WTC11 (cell line): ENCODE measurements at regions not wholly inside any gene's neighbourhood (a gene's known extent, or its start where the extent isn't known, plus 50 kb on each side); places are given as distances from the start of the nearest gene placed in this dataset.

Experiments
- ATAC-seq: fragments of 200-7000 bp; cut with Tn5 transposase; 2 replicates; pipeline ENCODE4 v1.10.0; 2021; ENCODE audit warnings: mild to moderate bottlenecking, moderate library complexity
- CTCF ChIA-PET: fragments of 300-600 bp; sonication (Branson Sonifier 250); formaldehyde crosslinking; loops from one replicate; lab custom pipeline; 2021; ENCODE audit warnings: antibody characterized with exemption; lab: Charles Lee
- POLR2A ChIA-PET: fragments of 350-600 bp; sonication (Branson Sonifier 250); formaldehyde crosslinking; loops from one replicate; lab custom pipeline; 2021; ENCODE audit warnings: antibody characterized with exemption; lab: Charles Lee
- DNase-seq: peaks from one replicate; pipeline ENCODE4 v3.0.0; 2021; ENCODE audit warnings: low spot score
- H3K27ac Mint-ChIP-seq: 2 replicates; pipeline ENCODE4 v1.8.0; 2021; ENCODE audit warnings: mixed read lengths
- H3K27me3 Mint-ChIP-seq: 2 replicates; pipeline ENCODE4 v1.8.0; 2021; ENCODE audit warnings: low read depth, mild to moderate bottlenecking, moderate library complexity, mixed read lengths
- H3K36me3 Mint-ChIP-seq: 2 replicates; pipeline ENCODE4 v1.8.0; 2021; ENCODE audit warnings: mixed read lengths
- H3K4me1 Mint-ChIP-seq: 2 replicates; pipeline ENCODE4 v1.8.0; 2022; ENCODE audit warnings: mixed read lengths
- H3K4me3 Mint-ChIP-seq: 2 replicates; pipeline ENCODE4 v1.8.0; 2021; ENCODE audit warnings: mild to moderate bottlenecking, moderate library complexity, mixed read lengths
- H3K9me3 Mint-ChIP-seq: 2 replicates; pipeline ENCODE4 v1.8.0; 2021; ENCODE audit warnings: mixed read lengths
- ATF1 ChIP-seq: sonication (generic); formaldehyde crosslinking; IDR thresholded peaks from 2 replicates; pipeline ENCODE4 v1.8.1; 2023; ENCODE audit warnings: mild to moderate bottlenecking, moderate library complexity, missing genetic modification reagents
- ATF3 ChIP-seq: sonication (generic); formaldehyde crosslinking; conservative IDR thresholded peaks from 2 replicates; pipeline ENCODE4 v1.8.1; 2022; ENCODE audit warnings: mild to moderate bottlenecking, missing genetic modification reagents
- CBFB ChIP-seq: sonication (generic); formaldehyde crosslinking; IDR thresholded peaks from 2 replicates; pipeline ENCODE4 v1.8.1; 2022; ENCODE audit warnings: mild to moderate bottlenecking, low read depth, missing genetic modification reagents
- EMX1 ChIP-seq: fragments of 250-450 bp; sonication (Bioruptor Pico); IDR thresholded peaks from 2 replicates; pipeline ENCODE4 v1.8.0; 2021; ENCODE audit warnings: mild to moderate bottlenecking
- FOXP1 ChIP-seq: sonication (generic); formaldehyde crosslinking; IDR thresholded peaks from 2 replicates; pipeline ENCODE4 v1.8.0; 2022; ENCODE audit warnings: missing genetic modification reagents, mild to moderate bottlenecking, moderate library complexity, borderline replicate concordance
- GRHL2 ChIP-seq: fragments of 250-450 bp; sonication (Bioruptor Pico); IDR thresholded peaks from 2 replicates; pipeline ENCODE4 v1.8.0; 2022; ENCODE audit warnings: mild to moderate bottlenecking, moderate library complexity; ENCODE audit not compliant: insufficient replicate concordance, severe bottlenecking
- GTF2I ChIP-seq: fragments of 250-450 bp; sonication (Bioruptor Pico); conservative IDR thresholded peaks from 2 replicates; pipeline ENCODE4 v1.4.0; 2021; ENCODE audit warnings: mild to moderate bottlenecking
- HMGA2 ChIP-seq: fragments of 250-450 bp; sonication (Bioruptor Pico); IDR thresholded peaks from 2 replicates; pipeline ENCODE4 v1.4.0; 2021; ENCODE audit warnings: mild to moderate bottlenecking, moderate library complexity
- JAZF1 ChIP-seq: fragments of 250-450 bp; sonication (Bioruptor Pico); IDR thresholded peaks from 2 replicates; pipeline ENCODE4 v1.9.0; 2021; ENCODE audit warnings: moderate library complexity, mild to moderate bottlenecking, inconsistent platforms
- MLX ChIP-seq: sonication (generic); formaldehyde crosslinking; IDR thresholded peaks from 2 replicates; pipeline ENCODE4 v1.8.1; 2023; ENCODE audit warnings: mild to moderate bottlenecking, missing genetic modification reagents, moderate library complexity
- NFE2L1 ChIP-seq: sonication (generic); formaldehyde crosslinking; IDR thresholded peaks from 2 replicates; pipeline ENCODE4 v1.8.1; 2023; ENCODE audit warnings: missing genetic modification reagents
- RELA ChIP-seq: sonication (generic); formaldehyde crosslinking; IDR thresholded peaks from 2 replicates; pipeline ENCODE4 v1.8.1; 2022; ENCODE audit warnings: missing genetic modification reagents, mild to moderate bottlenecking, borderline replicate concordance
- SP1 ChIP-seq: sonication (generic); formaldehyde crosslinking; conservative IDR thresholded peaks from 2 replicates; pipeline ENCODE4 v1.8.1; 2022; ENCODE audit warnings: missing genetic modification reagents
- TP53 ChIP-seq: sonication (generic); formaldehyde crosslinking; IDR thresholded peaks from 2 replicates; pipeline ENCODE4 v1.8.1; 2023; ENCODE audit warnings: mild to moderate bottlenecking, missing genetic modification reagents
- TF ChIP-seq, protein P1 (sequence below): sonication (generic); formaldehyde crosslinking; IDR thresholded peaks from 2 replicates; pipeline ENCODE4 v1.8.1; 2022; ENCODE audit warnings: low read depth, mild to moderate bottlenecking, moderate library complexity, missing genetic modification reagents, borderline replicate concordance
- TF ChIP-seq, protein P2 (sequence below): sonication (generic); formaldehyde crosslinking; IDR thresholded peaks from 2 replicates; pipeline ENCODE4 v1.8.1; 2022; ENCODE audit warnings: mild to moderate bottlenecking, moderate library complexity, missing genetic modification reagents
- TF ChIP-seq, protein P3 (sequence below): sonication (generic); formaldehyde crosslinking; IDR thresholded peaks from 2 replicates; pipeline ENCODE4 v1.8.0; 2022; ENCODE audit warnings: mild to moderate bottlenecking, missing genetic modification reagents
- TF ChIP-seq, protein P4 (sequence below): sonication (generic); formaldehyde crosslinking; IDR thresholded peaks from 2 replicates; pipeline ENCODE4 v1.8.1; 2023; ENCODE audit warnings: mild to moderate bottlenecking, missing genetic modification reagents, moderate library complexity
- TF ChIP-seq, protein P5 (sequence below): sonication (generic); formaldehyde crosslinking; IDR thresholded peaks from 2 replicates; pipeline ENCODE4 v1.8.0; 2022; ENCODE audit warnings: missing genetic modification reagents
- TF ChIP-seq, protein P6 (sequence below): fragments of 250-450 bp; sonication (Bioruptor Pico); IDR thresholded peaks from 2 replicates; pipeline ENCODE4 v2.1.2; 2022; ENCODE audit warnings: mild to moderate bottlenecking, moderate library complexity
- TF ChIP-seq, protein P7 (sequence below): sonication (generic); formaldehyde crosslinking; IDR thresholded peaks from 2 replicates; pipeline ENCODE4 v1.8.1; 2023; ENCODE audit warnings: mild to moderate bottlenecking, missing genetic modification reagents

- CTCF ChIA-PET, result no interaction called here
- no peak overlapping the region for H3K4me3 Mint-ChIP-seq
Measured at GRCh38 chr1:65497256-65497830, 76.9 kb downstream of the LEPR start.

DNA sequence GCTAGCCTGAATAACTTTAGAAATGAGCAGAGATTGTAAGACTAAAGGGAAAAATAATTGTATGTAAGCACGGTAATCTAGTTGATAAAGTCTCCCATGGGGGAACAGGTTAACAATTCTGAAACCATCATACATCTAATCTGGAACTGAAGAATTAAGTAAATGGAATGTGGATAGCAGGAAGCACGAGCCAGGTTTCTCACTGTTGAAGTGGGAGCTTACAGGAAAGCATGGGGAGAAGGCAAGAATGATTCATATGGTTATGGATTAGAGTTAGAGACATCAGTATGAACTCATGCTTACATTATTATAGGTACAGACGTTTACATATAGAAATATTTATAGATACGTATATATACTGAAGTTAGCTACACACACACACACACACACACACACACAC, 83.0 kb downstream of the LEPR start:
- H3K36me3 Mint-ChIP-seq, result no peaks in the 10 kb centered on the region
- no peak overlapping the region for H3K4me3 Mint-ChIP-seq
- POLR2A ChIA-PET, result no interaction called here
- no peaks in the 10 kb centered on the region for H3K27me3 Mint-ChIP-seq
- TF ChIP-seq, protein P1, sequence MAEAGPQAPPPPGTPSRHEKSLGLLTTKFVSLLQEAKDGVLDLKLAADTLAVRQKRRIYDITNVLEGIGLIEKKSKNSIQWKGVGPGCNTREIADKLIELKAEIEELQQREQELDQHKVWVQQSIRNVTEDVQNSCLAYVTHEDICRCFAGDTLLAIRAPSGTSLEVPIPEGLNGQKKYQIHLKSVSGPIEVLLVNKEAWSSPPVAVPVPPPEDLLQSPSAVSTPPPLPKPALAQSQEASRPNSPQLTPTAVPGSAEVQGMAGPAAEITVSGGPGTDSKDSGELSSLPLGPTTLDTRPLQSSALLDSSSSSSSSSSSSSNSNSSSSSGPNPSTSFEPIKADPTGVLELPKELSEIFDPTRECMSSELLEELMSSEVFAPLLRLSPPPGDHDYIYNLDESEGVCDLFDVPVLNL (CRISPR knock-in tag), result no peak
- TF ChIP-seq RELA (no peak), ATF3 (no peak), MLX (CRISPR knock-in tag) (no peak), EMX1 (CRISPR knock-in tag) (no peak), TP53 (CRISPR knock-in tag) (no peak), GRHL2 (CRISPR knock-in tag) (no peak), ATF1 (no peak), JAZF1 (CRISPR knock-in tag) (no peak), CBFB (no peak)
- TF ChIP-seq, protein P2, sequence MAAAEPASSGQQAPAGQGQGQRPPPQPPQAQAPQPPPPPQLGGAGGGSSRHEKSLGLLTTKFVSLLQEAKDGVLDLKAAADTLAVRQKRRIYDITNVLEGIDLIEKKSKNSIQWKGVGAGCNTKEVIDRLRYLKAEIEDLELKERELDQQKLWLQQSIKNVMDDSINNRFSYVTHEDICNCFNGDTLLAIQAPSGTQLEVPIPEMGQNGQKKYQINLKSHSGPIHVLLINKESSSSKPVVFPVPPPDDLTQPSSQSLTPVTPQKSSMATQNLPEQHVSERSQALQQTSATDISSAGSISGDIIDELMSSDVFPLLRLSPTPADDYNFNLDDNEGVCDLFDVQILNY, result no peak
- TF ChIP-seq, protein P3, sequence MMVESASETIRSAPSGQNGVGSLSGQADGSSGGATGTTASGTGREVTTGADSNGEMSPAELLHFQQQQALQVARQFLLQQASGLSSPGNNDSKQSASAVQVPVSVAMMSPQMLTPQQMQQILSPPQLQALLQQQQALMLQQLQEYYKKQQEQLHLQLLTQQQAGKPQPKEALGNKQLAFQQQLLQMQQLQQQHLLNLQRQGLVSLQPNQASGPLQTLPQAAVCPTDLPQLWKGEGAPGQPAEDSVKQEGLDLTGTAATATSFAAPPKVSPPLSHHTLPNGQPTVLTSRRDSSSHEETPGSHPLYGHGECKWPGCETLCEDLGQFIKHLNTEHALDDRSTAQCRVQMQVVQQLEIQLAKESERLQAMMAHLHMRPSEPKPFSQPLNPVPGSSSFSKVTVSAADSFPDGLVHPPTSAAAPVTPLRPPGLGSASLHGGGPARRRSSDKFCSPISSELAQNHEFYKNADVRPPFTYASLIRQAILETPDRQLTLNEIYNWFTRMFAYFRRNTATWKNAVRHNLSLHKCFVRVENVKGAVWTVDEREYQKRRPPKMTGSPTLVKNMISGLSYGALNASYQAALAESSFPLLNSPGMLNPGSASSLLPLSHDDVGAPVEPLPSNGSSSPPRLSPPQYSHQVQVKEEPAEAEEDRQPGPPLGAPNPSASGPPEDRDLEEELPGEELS (CRISPR knock-in tag), result no peak
- H3K27ac Mint-ChIP-seq, result no peak overlapping the region
- H3K4me1 Mint-ChIP-seq, result no peaks in the 10 kb centered on the region
- DNase-seq (no peak), ATAC-seq (no peak)
- CTCF ChIA-PET, result no interaction called here
- no peaks in the 10 kb centered on the region for H3K9me3 Mint-ChIP-seq

More at GRCh38 chr1:65497256-65497830, 76.9 kb downstream of the LEPR start:
- Mint-ChIP-seq H3K36me3 (no peaks in the 10 kb centered on the region), H3K9me3 (no peaks in the 10 kb centered on the region), H3K4me1 (no peaks in the 10 kb centered on the region), H3K27ac (no peak overlapping the region), H3K27me3 (no peaks in the 10 kb centered on the region)
- ATAC-seq (no peak), DNase-seq (no peak)
- POLR2A ChIA-PET, result no interaction called here
- TF ChIP-seq HMGA2 (CRISPR knock-in tag) (no peak), NFE2L1 (no peak), GRHL2 (CRISPR knock-in tag) (no peak), SP1 (CRISPR knock-in tag) (no peak), GTF2I (CRISPR knock-in tag) (no peak), RELA (no peak), FOXP1 (CRISPR knock-in tag) (no peak)
- TF ChIP-seq, protein P4, sequence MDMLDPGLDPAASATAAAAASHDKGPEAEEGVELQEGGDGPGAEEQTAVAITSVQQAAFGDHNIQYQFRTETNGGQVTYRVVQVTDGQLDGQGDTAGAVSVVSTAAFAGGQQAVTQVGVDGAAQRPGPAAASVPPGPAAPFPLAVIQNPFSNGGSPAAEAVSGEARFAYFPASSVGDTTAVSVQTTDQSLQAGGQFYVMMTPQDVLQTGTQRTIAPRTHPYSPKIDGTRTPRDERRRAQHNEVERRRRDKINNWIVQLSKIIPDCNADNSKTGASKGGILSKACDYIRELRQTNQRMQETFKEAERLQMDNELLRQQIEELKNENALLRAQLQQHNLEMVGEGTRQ (CRISPR knock-in tag), result no peak
- TF ChIP-seq, protein P5, sequence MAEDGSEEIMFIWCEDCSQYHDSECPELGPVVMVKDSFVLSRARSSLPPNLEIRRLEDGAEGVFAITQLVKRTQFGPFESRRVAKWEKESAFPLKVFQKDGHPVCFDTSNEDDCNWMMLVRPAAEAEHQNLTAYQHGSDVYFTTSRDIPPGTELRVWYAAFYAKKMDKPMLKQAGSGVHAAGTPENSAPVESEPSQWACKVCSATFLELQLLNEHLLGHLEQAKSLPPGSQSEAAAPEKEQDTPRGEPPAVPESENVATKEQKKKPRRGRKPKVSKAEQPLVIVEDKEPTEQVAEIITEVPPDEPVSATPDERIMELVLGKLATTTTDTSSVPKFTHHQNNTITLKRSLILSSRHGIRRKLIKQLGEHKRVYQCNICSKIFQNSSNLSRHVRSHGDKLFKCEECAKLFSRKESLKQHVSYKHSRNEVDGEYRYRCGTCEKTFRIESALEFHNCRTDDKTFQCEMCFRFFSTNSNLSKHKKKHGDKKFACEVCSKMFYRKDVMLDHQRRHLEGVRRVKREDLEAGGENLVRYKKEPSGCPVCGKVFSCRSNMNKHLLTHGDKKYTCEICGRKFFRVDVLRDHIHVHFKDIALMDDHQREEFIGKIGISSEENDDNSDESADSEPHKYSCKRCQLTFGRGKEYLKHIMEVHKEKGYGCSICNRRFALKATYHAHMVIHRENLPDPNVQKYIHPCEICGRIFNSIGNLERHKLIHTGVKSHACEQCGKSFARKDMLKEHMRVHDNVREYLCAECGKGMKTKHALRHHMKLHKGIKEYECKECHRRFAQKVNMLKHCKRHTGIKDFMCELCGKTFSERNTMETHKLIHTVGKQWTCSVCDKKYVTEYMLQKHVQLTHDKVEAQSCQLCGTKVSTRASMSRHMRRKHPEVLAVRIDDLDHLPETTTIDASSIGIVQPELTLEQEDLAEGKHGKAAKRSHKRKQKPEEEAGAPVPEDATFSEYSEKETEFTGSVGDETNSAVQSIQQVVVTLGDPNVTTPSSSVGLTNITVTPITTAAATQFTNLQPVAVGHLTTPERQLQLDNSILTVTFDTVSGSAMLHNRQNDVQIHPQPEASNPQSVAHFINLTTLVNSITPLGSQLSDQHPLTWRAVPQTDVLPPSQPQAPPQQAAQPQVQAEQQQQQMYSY (CRISPR knock-in tag), result no peak
- TF ChIP-seq, protein P6, sequence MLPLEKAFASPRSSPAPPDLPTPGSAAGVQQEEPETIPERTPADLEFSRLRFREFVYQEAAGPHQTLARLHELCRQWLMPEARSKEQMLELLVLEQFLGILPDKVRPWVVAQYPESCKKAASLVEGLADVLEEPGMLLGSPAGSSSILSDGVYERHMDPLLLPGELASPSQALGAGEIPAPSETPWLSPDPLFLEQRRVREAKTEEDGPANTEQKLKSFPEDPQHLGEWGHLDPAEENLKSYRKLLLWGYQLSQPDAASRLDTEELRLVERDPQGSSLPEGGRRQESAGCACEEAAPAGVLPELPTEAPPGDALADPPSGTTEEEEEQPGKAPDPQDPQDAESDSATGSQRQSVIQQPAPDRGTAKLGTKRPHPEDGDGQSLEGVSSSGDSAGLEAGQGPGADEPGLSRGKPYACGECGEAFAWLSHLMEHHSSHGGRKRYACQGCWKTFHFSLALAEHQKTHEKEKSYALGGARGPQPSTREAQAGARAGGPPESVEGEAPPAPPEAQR (CRISPR knock-in tag), result no peak
- TF ChIP-seq, protein P7, sequence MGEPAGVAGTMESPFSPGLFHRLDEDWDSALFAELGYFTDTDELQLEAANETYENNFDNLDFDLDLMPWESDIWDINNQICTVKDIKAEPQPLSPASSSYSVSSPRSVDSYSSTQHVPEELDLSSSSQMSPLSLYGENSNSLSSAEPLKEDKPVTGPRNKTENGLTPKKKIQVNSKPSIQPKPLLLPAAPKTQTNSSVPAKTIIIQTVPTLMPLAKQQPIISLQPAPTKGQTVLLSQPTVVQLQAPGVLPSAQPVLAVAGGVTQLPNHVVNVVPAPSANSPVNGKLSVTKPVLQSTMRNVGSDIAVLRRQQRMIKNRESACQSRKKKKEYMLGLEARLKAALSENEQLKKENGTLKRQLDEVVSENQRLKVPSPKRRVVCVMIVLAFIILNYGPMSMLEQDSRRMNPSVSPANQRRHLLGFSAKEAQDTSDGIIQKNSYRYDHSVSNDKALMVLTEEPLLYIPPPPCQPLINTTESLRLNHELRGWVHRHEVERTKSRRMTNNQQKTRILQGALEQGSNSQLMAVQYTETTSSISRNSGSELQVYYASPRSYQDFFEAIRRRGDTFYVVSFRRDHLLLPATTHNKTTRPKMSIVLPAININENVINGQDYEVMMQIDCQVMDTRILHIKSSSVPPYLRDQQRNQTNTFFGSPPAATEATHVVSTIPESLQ (CRISPR knock-in tag), result no peak
